IMR-90 (cell line): ENCODE measurements at regions not wholly inside any gene's neighbourhood (a gene's known extent, or its start where the extent isn't known, plus 50 kb on each side); places are given as distances from the start of the nearest gene placed in this dataset.

Source experiments
- ATAC-seq: fragments of 200-7000 bp; cut with Tn5 transposase; 2 replicates; pipeline ENCODE4 v1.9.1; 2020; ENCODE audit warnings: low read depth, mild to moderate bottlenecking, moderate library complexity
- BruUV-seq: library from RNA; stranded (reverse); fragments of 400-500 nt; replicated peaks from 2 replicates; lab custom pipeline; 2021; lab: Mats Ljungman, UMichigan
- CTCF ChIA-PET: fragments of 300-600 bp; formaldehyde crosslinking; extraction: SDS; loops from one replicate; lab custom pipeline; 2021; ENCODE audit warnings: antibody characterized with exemption; lab: Yijun Ruan, JAX
- POLR2A ChIA-PET: fragments of 300-600 bp; sonication (Branson Sonifier 250); formaldehyde crosslinking; loops from one replicate; lab custom pipeline; 2022; ENCODE audit warnings: antibody characterized with exemption; ENCODE audit not compliant: unreplicated experiment; lab: Charles Lee
- DNase-seq: peaks from one replicate; pipeline ENCODE4 v3.0.0; 2013
- H2AFZ ChIP-seq: replicated peaks from 2 replicates; pipeline ENCODE3; 2013; ENCODE audit warnings: low read length, mild to moderate bottlenecking; ENCODE audit not compliant: poor library complexity
- H2AK5ac ChIP-seq: 2 replicates; pipeline ENCODE4 v1.6.1; 2013; ENCODE audit warnings: low read depth, low read length, inconsistent platforms
- H2AK9ac ChIP-seq: replicated peaks from 2 replicates; pipeline ENCODE3; 2013; ENCODE audit warnings: mild to moderate bottlenecking, low read depth, low read length, moderate library complexity; ENCODE audit not compliant: poor library complexity
- H2BK120ac ChIP-seq: 2 replicates; pipeline ENCODE4 v1.6.1; 2013; ENCODE audit warnings: low read depth, low read length, inconsistent platforms
- H2BK15ac ChIP-seq: 3 replicates; pipeline ENCODE4 v1.6.1; 2013; ENCODE audit warnings: low read depth, low read length, inconsistent platforms
- H2BK20ac ChIP-seq: 2 replicates; pipeline ENCODE4 v1.6.1; 2013; ENCODE audit warnings: low read depth, mild to moderate bottlenecking, inconsistent platforms, low read length, moderate library complexity
- H2BK5ac ChIP-seq: 2 replicates; pipeline ENCODE4 v1.6.1; 2013; ENCODE audit warnings: mild to moderate bottlenecking, low read depth, low read length, inconsistent platforms; ENCODE audit not compliant: poor library complexity, severe bottlenecking
- H3K14ac ChIP-seq: replicated peaks from 2 replicates; pipeline ENCODE4 v1.6.1; 2013; ENCODE audit warnings: low read depth, low read length, inconsistent platforms
- H3K18ac ChIP-seq: 2 replicates; pipeline ENCODE4 v1.6.1; 2013; ENCODE audit warnings: low read depth, low read length, control low read depth
- H3K23ac ChIP-seq: 2 replicates; pipeline ENCODE4 v1.6.1; 2013; ENCODE audit warnings: low read depth, low read length, inconsistent platforms
- H3K27ac ChIP-seq: 2 replicates; pipeline ENCODE4 v1.5.1; 2013; ENCODE audit warnings: mild to moderate bottlenecking, control low read depth, low read length; ENCODE audit not compliant: insufficient read depth
- H3K27me3 ChIP-seq: 2 replicates; pipeline ENCODE4 v1.6.1; 2013; ENCODE audit warnings: low read length; ENCODE audit not compliant: control insufficient read depth, insufficient read depth
- H3K36me3 ChIP-seq: 2 replicates; pipeline ENCODE4 v1.6.1; 2013; ENCODE audit warnings: low read length, mixed read lengths; ENCODE audit not compliant: control insufficient read depth, insufficient read depth
- H3K4ac ChIP-seq: 2 replicates; pipeline ENCODE4 v1.6.1; 2013; ENCODE audit warnings: low read depth, low read length, inconsistent platforms
- H3K4me1 ChIP-seq: 2 replicates; pipeline ENCODE4 v1.6.1; 2013; ENCODE audit warnings: low read length, mixed read lengths; ENCODE audit not compliant: control insufficient read depth, insufficient read depth
- H3K4me2 ChIP-seq: 2 replicates; pipeline ENCODE4 v1.6.1; 2013; ENCODE audit warnings: low read depth, mild to moderate bottlenecking, control low read depth, low read length, moderate library complexity
- H3K4me3 ChIP-seq: 2 replicates; pipeline ENCODE4 v1.5.1; 2013; ENCODE audit warnings: low read depth, mild to moderate bottlenecking, control low read depth, low read length, moderate library complexity; ENCODE audit not compliant: insufficient read depth
- H3K56ac ChIP-seq: 2 replicates; pipeline ENCODE4 v1.6.1; 2013; ENCODE audit warnings: low read length, inconsistent platforms; ENCODE audit not compliant: insufficient read depth; ENCODE audit errors: extremely low read depth
- H3K79me1 ChIP-seq, 2 experiments: 2 replicates each; pipeline ENCODE4 v1.6.1; 2013; ENCODE audit warnings: low read length in 2 of 2, inconsistent platforms in 1 of 2, low read depth in 1 of 2
- H3K9ac ChIP-seq: 2 replicates; pipeline ENCODE4 v1.6.1; 2013; ENCODE audit warnings: low read depth, low read length, control low read depth
- H3K9me1 ChIP-seq: 2 replicates; pipeline ENCODE4 v1.6.1; 2013; ENCODE audit warnings: low read length, inconsistent platforms; ENCODE audit not compliant: insufficient read depth
- H3K9me3 ChIP-seq: 2 replicates; pipeline ENCODE4 v1.6.1; 2013; ENCODE audit warnings: low read length; ENCODE audit not compliant: control insufficient read depth, insufficient read depth
- H4K20me1 ChIP-seq: 2 replicates; pipeline ENCODE4 v1.6.1; 2013; ENCODE audit warnings: low read length, inconsistent platforms; ENCODE audit not compliant: insufficient read depth
- H4K5ac ChIP-seq: 2 replicates; pipeline ENCODE4 v1.6.1; 2013; ENCODE audit warnings: mild to moderate bottlenecking, low read depth, low read length, control low read depth
- H4K8ac ChIP-seq, 2 experiments: 2 replicates each; pipeline ENCODE4 v1.6.1; 2013; ENCODE audit warnings: low read depth in 2 of 2, low read length in 2 of 2, control low read depth in 1 of 2, inconsistent platforms in 1 of 2
- H4K91ac ChIP-seq: 2 replicates; pipeline ENCODE4 v1.6.1; 2013; ENCODE audit warnings: low read depth, low read length, inconsistent platforms; ENCODE audit not compliant: insufficient read depth
- BHLHE40 ChIP-seq: fragments of 150-350 bp; IDR thresholded peaks from 2 replicates; pipeline ENCODE4 v1.6.1; 2016; ENCODE audit warnings: mild to moderate bottlenecking, low read depth, low read length
- CEBPB ChIP-seq: IDR thresholded peaks from 2 replicates; pipeline ENCODE4 v1.6.1; 2012; ENCODE audit warnings: low read depth, low read length, improper control_type of control experiment
- CHD1 ChIP-seq: IDR thresholded peaks from 2 replicates; pipeline ENCODE4 v1.6.1; 2012; ENCODE audit warnings: low read depth, low read length, improper control_type of control experiment
- FOS ChIP-seq: fragments of 150-350 bp; IDR thresholded peaks from 2 replicates; pipeline ENCODE4 v1.6.1; 2016; ENCODE audit warnings: low read depth, low read length
- MAFK ChIP-seq: IDR thresholded peaks from 2 replicates; pipeline ENCODE4 v1.6.1; 2012; ENCODE audit warnings: low read depth, low read length, improper control_type of control experiment
- MAZ ChIP-seq: IDR thresholded peaks from 2 replicates; pipeline ENCODE4 v1.6.1; 2012; ENCODE audit warnings: low read depth, mild to moderate bottlenecking, low read length, improper control_type of control experiment, moderate library complexity, borderline replicate concordance
- MXI1 ChIP-seq: IDR thresholded peaks from 2 replicates; pipeline ENCODE4 v1.6.1; 2012; ENCODE audit warnings: low read depth, mild to moderate bottlenecking, low read length, moderate library complexity, borderline replicate concordance
- NFE2L2 ChIP-seq: fragments of 150-350 bp; IDR thresholded peaks from 2 replicates; pipeline ENCODE4 v1.6.1; 2016; ENCODE audit warnings: low read depth, mild to moderate bottlenecking, low read length
- POLR2A ChIP-seq: IDR thresholded peaks from 2 replicates; pipeline ENCODE4 v1.6.1; 2012; ENCODE audit warnings: mild to moderate bottlenecking, low read depth, low read length
- RAD21 ChIP-seq: IDR thresholded peaks from 2 replicates; pipeline ENCODE4 v1.6.1; 2012; ENCODE audit warnings: low read length, improper control_type of control experiment
- RCOR1 ChIP-seq: IDR thresholded peaks from 2 replicates; pipeline ENCODE4 v1.6.1; 2012; ENCODE audit warnings: mild to moderate bottlenecking, low read length, improper control_type of control experiment; ENCODE audit not compliant: insufficient replicate concordance
- RFX5 ChIP-seq: IDR thresholded peaks from 2 replicates; pipeline ENCODE4 v1.8.0; 2012; ENCODE audit warnings: low read depth, mild to moderate bottlenecking, low read length, moderate library complexity
- SMC3 ChIP-seq: fragments of 150-350 bp; IDR thresholded peaks from 2 replicates; pipeline ENCODE4 v1.6.1; 2016; ENCODE audit warnings: low read depth, mild to moderate bottlenecking, antibody characterized with exemption, low read length, moderate library complexity
- WGBS, 2 experiments: methylation state at CpG; one replicate each; pipeline versions ENCODE4 v1.1.5 to v1.1.7; 2013; ENCODE audit warnings: missing lambda C conversion rate in 2 of 2; ENCODE audit not compliant: insufficient read length in 1 of 2; ENCODE audit errors: extremely low coverage in 2 of 2; 5-methylcytosine and 5-hydroxymethylcytosine counted together
- dilution Hi-C: fragments of 300-500 bp; cut with HindIII; formaldehyde crosslinking; loops from one replicate; pipeline ENCODE4 v1.14.3; 2018; ENCODE audit warnings: low sequenced_read_pairs; ENCODE audit not compliant: unreplicated experiment
- in situ Hi-C: fragments of 300-500 bp; cut with MboI; formaldehyde crosslinking; loops from 3 replicates; pipeline ENCODE4 v1.14.3; 2019; ENCODE audit warnings: low sequenced_read_pairs, inconsistent platforms, mixed read lengths
- intact Hi-C: fragments of 100-400 bp; cut with micrococcal nuclease; formaldehyde crosslinking; loops from 2 replicates; pipeline ENCODE4 v1.10.0; 2022
- TF ChIP-seq, protein P1 (sequence below): fragments of 150-350 bp; IDR thresholded peaks from 2 replicates; pipeline ENCODE4 v1.6.1; 2017; ENCODE audit warnings: mild to moderate bottlenecking, antibody characterized with exemption, low read length, low read depth
- TF ChIP-seq, protein P2 (sequence below): fragments of 150-350 bp; IDR thresholded peaks from 2 replicates; pipeline ENCODE4 v1.6.1; 2016; ENCODE audit warnings: low read depth, mild to moderate bottlenecking, low read length, moderate library complexity, borderline replicate concordance
- TF ChIP-seq, protein P3 (sequence below): conservative IDR thresholded peaks from 2 replicates; pipeline ENCODE4 v1.5.1; 2012; ENCODE audit warnings: mild to moderate bottlenecking, low read depth, low read length, improper control_type of control experiment

DNA sequence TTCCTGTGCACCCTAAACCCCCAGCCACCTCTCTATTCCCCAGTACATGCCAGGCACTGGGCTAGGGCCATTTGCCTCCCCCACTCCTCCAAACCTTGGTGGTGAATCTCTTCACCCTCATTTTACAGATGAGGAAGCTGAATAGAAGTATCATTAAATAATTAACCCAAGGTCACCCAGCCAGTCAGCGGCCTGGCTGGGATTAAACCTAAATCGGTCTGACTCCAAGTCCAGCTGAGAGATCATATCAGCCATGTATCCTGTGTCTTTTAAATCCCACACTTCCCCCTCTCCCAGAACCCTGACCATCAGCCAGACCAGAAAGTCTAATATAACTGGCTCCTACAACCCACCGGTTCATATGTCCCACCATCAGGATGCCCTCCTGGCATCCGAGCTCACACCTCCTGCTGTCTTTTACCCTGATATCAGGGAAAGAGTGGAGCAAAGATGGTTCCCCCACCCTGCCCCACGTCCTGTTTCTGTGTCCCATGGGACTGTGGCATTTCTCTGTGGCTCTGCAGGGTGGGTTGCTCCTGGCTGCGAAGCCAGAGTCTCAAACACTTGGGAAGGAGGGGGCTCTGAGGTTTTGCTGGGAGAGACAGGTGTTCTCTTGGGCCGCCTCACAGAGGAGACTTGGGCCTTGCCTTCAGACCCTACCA is 145.3 kb downstream of the VEGFA start:
- Histone ChIP-seq H2AFZ (no peak overlapping the region), H2BK120ac (peak overlapping the region; percentile 17; the same call in 1 of the 2 replicates), H3K36me3 (no peaks in the 10 kb centered on the region), H3K9me1 (peaks cover 7% of the 10 kb centered on the region; the same call in 1 of the 2 replicates), H3K27ac (no peak overlapping the region), H2BK5ac (no peak overlapping the region), H3K18ac (no peak overlapping the region), H4K8ac (no peak overlapping the region), H3K23ac (no peak overlapping the region), H4K5ac (no peak overlapping the region), H2AK5ac (peak overlapping the region; percentile 6; the same call in 1 of the 2 replicates), H4K91ac (no peak overlapping the region; the same call in 1 of the 2 replicates), H3K79me1 (no peaks in the 10 kb centered on the region), H2BK20ac (peak overlapping the region; percentile 6; the same call in 1 of the 2 replicates), H2BK15ac (no peak overlapping the region), H3K56ac (no peak overlapping the region), H2AK9ac (no peak overlapping the region), H3K9me3 (no peaks in the 10 kb centered on the region), H4K20me1 (no peaks in the 10 kb centered on the region), H3K4me2 (no peak overlapping the region), H3K9ac (no peak overlapping the region), H3K4ac (peak overlapping the region; percentile 38; the same call in 1 of the 2 replicates), H3K27me3 (no peaks in the 10 kb centered on the region), H3K4me1 (peaks cover 23% of the 10 kb centered on the region), H3K14ac (no peak overlapping the region; the same call in 1 of the 2 replicates), H3K4me3 (no peak overlapping the region)
- no peak for DNase-seq
- WGBS, 2 experiments: 80% methylated on average over 2 of the region's 7 CpGs; no CpG with 5 or more reads in 1 of the 2 experiments
- dilution Hi-C loops: no loop called here
- CTCF ChIA-PET: interaction anchor here (0.6 kb wide), 1 partner anchor 151 kb away, joined by 4 read pairs; no protein-coding TSS in a partner anchor
- intact Hi-C loops: no loop called here
- in situ Hi-C loops: no loop called here
- POLR2A ChIA-PET: no interaction called here
- no peak for ATAC-seq
- no TSS peak for BruUV-seq
- no peak for TF ChIP-seq RCOR1
- no peak for TF ChIP-seq RFX5
- TF ChIP-seq CHD1: no peak
- TF ChIP-seq CEBPB: no peak
- TF ChIP-seq RAD21: no peak
- TF ChIP-seq SMC3: no peak
- TF ChIP-seq, protein P1, sequence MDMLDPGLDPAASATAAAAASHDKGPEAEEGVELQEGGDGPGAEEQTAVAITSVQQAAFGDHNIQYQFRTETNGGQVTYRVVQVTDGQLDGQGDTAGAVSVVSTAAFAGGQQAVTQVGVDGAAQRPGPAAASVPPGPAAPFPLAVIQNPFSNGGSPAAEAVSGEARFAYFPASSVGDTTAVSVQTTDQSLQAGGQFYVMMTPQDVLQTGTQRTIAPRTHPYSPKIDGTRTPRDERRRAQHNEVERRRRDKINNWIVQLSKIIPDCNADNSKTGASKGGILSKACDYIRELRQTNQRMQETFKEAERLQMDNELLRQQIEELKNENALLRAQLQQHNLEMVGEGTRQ: no peak
- no peak for TF ChIP-seq MAZ
- TF ChIP-seq MAFK: no peak
- TF ChIP-seq, protein P2, sequence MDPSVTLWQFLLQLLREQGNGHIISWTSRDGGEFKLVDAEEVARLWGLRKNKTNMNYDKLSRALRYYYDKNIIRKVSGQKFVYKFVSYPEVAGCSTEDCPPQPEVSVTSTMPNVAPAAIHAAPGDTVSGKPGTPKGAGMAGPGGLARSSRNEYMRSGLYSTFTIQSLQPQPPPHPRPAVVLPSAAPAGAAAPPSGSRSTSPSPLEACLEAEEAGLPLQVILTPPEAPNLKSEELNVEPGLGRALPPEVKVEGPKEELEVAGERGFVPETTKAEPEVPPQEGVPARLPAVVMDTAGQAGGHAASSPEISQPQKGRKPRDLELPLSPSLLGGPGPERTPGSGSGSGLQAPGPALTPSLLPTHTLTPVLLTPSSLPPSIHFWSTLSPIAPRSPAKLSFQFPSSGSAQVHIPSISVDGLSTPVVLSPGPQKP: no peak
- TF ChIP-seq MXI1: no peak
- TF ChIP-seq, protein P3, sequence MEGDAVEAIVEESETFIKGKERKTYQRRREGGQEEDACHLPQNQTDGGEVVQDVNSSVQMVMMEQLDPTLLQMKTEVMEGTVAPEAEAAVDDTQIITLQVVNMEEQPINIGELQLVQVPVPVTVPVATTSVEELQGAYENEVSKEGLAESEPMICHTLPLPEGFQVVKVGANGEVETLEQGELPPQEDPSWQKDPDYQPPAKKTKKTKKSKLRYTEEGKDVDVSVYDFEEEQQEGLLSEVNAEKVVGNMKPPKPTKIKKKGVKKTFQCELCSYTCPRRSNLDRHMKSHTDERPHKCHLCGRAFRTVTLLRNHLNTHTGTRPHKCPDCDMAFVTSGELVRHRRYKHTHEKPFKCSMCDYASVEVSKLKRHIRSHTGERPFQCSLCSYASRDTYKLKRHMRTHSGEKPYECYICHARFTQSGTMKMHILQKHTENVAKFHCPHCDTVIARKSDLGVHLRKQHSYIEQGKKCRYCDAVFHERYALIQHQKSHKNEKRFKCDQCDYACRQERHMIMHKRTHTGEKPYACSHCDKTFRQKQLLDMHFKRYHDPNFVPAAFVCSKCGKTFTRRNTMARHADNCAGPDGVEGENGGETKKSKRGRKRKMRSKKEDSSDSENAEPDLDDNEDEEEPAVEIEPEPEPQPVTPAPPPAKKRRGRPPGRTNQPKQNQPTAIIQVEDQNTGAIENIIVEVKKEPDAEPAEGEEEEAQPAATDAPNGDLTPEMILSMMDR: no peak
- no peak for TF ChIP-seq POLR2A
- no peak for TF ChIP-seq NFE2L2
- no peak for TF ChIP-seq FOS
- TF ChIP-seq BHLHE40: no peak
